ENCODE measurements at regions not wholly inside any gene's neighbourhood (a gene's known extent, or its start where the extent isn't known, plus 50 kb on each side); places are given as distances from the start of the nearest gene placed in this dataset.

- CTCF ChIA-PET: no interaction called here
- ATAC-seq (no peak), DNase-seq (ENCODE audit: low spot score) (no peak)
- Mint-ChIP-seq H3K36me3 (peaks cover 19% of the 10 kb centered on the region), H3K4me3 (no peak overlapping the region), H3K27me3 (ENCODE audit: low read depth) (no peaks in the 10 kb centered on the region), H3K9me3 (peaks cover 24% of the 10 kb centered on the region), H3K27ac (no peak overlapping the region), H3K4me1 (peaks cover 8% of the 10 kb centered on the region; the same call in 1 of the 2 replicates)
- POLR2A ChIA-PET: no interaction called here
- TF ChIP-seq TEAD4 (CRISPR knock-in tag; IDR thresholded peaks at IDR 0.05): no peak
- no peak for TF ChIP-seq PRRX2 (CRISPR knock-in tag; IDR thresholded peaks at IDR 0.05)
- no peak for TF ChIP-seq CTCF (IDR thresholded peaks at IDR 0.05)
- no peak for TF ChIP-seq CBFB (CRISPR knock-in tag; IDR thresholded peaks at IDR 0.05; ENCODE audit: low read depth)
- TF ChIP-seq, protein P1, sequence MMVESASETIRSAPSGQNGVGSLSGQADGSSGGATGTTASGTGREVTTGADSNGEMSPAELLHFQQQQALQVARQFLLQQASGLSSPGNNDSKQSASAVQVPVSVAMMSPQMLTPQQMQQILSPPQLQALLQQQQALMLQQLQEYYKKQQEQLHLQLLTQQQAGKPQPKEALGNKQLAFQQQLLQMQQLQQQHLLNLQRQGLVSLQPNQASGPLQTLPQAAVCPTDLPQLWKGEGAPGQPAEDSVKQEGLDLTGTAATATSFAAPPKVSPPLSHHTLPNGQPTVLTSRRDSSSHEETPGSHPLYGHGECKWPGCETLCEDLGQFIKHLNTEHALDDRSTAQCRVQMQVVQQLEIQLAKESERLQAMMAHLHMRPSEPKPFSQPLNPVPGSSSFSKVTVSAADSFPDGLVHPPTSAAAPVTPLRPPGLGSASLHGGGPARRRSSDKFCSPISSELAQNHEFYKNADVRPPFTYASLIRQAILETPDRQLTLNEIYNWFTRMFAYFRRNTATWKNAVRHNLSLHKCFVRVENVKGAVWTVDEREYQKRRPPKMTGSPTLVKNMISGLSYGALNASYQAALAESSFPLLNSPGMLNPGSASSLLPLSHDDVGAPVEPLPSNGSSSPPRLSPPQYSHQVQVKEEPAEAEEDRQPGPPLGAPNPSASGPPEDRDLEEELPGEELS (CRISPR knock-in tag; IDR thresholded peaks at IDR 0.05): no peak
- TF ChIP-seq, protein P2, sequence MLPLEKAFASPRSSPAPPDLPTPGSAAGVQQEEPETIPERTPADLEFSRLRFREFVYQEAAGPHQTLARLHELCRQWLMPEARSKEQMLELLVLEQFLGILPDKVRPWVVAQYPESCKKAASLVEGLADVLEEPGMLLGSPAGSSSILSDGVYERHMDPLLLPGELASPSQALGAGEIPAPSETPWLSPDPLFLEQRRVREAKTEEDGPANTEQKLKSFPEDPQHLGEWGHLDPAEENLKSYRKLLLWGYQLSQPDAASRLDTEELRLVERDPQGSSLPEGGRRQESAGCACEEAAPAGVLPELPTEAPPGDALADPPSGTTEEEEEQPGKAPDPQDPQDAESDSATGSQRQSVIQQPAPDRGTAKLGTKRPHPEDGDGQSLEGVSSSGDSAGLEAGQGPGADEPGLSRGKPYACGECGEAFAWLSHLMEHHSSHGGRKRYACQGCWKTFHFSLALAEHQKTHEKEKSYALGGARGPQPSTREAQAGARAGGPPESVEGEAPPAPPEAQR (CRISPR knock-in tag; IDR thresholded peaks at IDR 0.05): no peak
- TF ChIP-seq MYBL2 (CRISPR knock-in tag; IDR thresholded peaks at IDR 0.05): no peak
- no peak for TF ChIP-seq IRF1 (CRISPR knock-in tag; IDR thresholded peaks at IDR 0.05)
- TF ChIP-seq ATF1 (CRISPR knock-in tag; IDR thresholded peaks at IDR 0.05): no peak
- TF ChIP-seq ZNF232 (CRISPR knock-in tag; IDR thresholded peaks at IDR 0.05): no peak
- TF ChIP-seq GRHL2 (CRISPR knock-in tag; IDR thresholded peaks at IDR 0.05; ENCODE audit: insufficient replicate concordance, severe bottlenecking): no peak
- no peak for TF ChIP-seq PRDM15 (CRISPR knock-in tag; IDR thresholded peaks at IDR 0.05)
- no peak for TF ChIP-seq HMGA2 (CRISPR knock-in tag; IDR thresholded peaks at IDR 0.05)
Measured at GRCh38 chr14:104393898-104394381, 185.6 kb upstream of the C14orf180 start.

- H3K27ac Mint-ChIP-seq: no peak overlapping the region
- DNase-seq (ENCODE audit: low spot score): no peak
Measured at GRCh38 chr14:104394409-104394851, 185.1 kb upstream of the C14orf180 start.

More at GRCh38 chr14:104394409-104394851, 185.1 kb upstream of the C14orf180 start:
- Mint-ChIP-seq H3K4me3 (no peak overlapping the region), H3K4me1 (peaks cover 8% of the 10 kb centered on the region; the same call in 1 of the 2 replicates), H3K9me3 (peaks cover 29% of the 10 kb centered on the region), H3K36me3 (peaks cover 24% of the 10 kb centered on the region), H3K27me3 (ENCODE audit: low read depth) (no peaks in the 10 kb centered on the region)
- ChIA-PET CTCF (no interaction called here), POLR2A (interaction anchor here (0.7 kb wide), 1 partner anchor 282 kb away, joined by 3 read pairs; no protein-coding TSS in a partner anchor)
- no peak for ATAC-seq
- TF ChIP-seq, protein P3, sequence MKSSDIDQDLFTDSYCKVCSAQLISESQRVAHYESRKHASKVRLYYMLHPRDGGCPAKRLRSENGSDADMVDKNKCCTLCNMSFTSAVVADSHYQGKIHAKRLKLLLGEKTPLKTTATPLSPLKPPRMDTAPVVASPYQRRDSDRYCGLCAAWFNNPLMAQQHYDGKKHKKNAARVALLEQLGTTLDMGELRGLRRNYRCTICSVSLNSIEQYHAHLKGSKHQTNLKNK (CRISPR knock-in tag; IDR thresholded peaks at IDR 0.05): no peak
- no peak for TF ChIP-seq CBFB (CRISPR knock-in tag; IDR thresholded peaks at IDR 0.05; ENCODE audit: low read depth)
- TF ChIP-seq CTCF (IDR thresholded peaks at IDR 0.05): no peak

Measured in WTC11 (cell line).